Upper lobe of left lung (tissue), 4 donors: ENCODE measurements at regions not wholly inside any gene's neighbourhood (a gene's known extent, or its start where the extent isn't known, plus 50 kb on each side); places are given as distances from the start of the nearest gene placed in this dataset.

Experiments
- POLR2A ChIP-seq, 4 donors: fragments of 450-650 bp; IDR thresholded peaks; one replicate each; pipeline ENCODE4 v1.5.1; 2016 to 2017; ENCODE audit warnings: antibody characterized with exemption in 4 of 4, mild to moderate bottlenecking in 2 of 4
- POLR2AphosphoS5 ChIP-seq, 2 donors: sonication (generic); formaldehyde crosslinking; IDR thresholded peaks; one replicate each; pipeline ENCODE4 v1.5.1; 2017; ENCODE audit warnings: antibody characterized with exemption in 2 of 2
- TF ChIP-seq, protein P1 (sequence below), 6 experiments: fragments of 450-650 bp in 4 of 6; fragments of 200-600 bp in 2 of 6; sonication (generic) in 2 of 6; IDR thresholded peaks; one replicate each; pipeline ENCODE4 v1.5.1; 2016 to 2019; ENCODE audit warnings: antibody characterized with exemption in 6 of 6

DNA sequence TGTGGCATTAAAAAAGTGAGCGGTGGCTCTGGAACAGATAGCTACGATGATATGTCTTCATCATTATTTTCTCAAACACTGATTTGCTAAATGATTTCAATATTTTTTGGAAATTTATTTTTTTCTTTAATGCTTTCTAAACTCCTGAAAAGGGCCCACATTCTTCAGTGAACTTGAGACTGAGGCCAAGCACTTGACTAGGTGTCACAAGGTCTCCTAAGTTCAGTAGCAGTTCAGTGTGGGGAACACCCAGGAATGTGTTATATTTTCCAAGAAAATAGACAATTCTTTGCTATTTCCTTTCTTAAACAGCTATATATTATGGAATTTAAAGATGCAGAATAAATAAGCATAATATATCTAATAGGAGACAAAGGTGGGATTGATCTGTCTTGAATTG lies 850.9 kb downstream of the USP25 start:
- TF ChIP-seq POLR2A (IDR thresholded peaks at IDR 0.05) (no peak), POLR2AphosphoS5 (IDR thresholded peaks at IDR 0.05) (no peak)
- TF ChIP-seq, protein P1, sequence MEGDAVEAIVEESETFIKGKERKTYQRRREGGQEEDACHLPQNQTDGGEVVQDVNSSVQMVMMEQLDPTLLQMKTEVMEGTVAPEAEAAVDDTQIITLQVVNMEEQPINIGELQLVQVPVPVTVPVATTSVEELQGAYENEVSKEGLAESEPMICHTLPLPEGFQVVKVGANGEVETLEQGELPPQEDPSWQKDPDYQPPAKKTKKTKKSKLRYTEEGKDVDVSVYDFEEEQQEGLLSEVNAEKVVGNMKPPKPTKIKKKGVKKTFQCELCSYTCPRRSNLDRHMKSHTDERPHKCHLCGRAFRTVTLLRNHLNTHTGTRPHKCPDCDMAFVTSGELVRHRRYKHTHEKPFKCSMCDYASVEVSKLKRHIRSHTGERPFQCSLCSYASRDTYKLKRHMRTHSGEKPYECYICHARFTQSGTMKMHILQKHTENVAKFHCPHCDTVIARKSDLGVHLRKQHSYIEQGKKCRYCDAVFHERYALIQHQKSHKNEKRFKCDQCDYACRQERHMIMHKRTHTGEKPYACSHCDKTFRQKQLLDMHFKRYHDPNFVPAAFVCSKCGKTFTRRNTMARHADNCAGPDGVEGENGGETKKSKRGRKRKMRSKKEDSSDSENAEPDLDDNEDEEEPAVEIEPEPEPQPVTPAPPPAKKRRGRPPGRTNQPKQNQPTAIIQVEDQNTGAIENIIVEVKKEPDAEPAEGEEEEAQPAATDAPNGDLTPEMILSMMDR (IDR thresholded peaks at IDR 0.05), result no peak
